ENCODE measurements at regions not wholly inside any gene's neighbourhood (a gene's known extent, or its start where the extent isn't known, plus 50 kb on each side); places are given as distances from the start of the nearest gene placed in this dataset.

DNA sequence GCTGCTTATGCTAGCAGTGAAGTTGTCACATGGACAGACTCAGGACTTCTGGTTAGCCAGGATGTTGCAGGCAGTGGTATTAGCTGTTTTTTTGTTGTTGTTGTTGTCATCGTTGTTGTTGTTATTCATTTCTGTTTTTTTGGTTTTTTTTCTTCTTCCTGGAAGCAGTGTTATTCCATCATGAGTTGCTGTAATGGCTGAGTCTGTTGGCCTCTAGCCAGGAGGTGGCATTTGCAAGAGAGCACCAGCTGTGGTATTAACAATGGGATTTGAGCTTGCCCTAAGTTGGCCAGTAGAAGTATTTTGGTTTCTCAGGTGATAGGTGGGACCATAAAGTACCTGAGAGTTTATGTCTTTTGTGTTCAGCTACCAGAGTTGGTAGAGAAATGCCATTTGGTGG lies 561.1 kb downstream of the KCTD16 start:
- H3K36me3 Mint-ChIP-seq (ENCODE audit: insufficient read depth): no peaks in the 10 kb centered on the region
- H3K9me3 Mint-ChIP-seq: peaks cover 23% of the 10 kb centered on the region

DNA sequence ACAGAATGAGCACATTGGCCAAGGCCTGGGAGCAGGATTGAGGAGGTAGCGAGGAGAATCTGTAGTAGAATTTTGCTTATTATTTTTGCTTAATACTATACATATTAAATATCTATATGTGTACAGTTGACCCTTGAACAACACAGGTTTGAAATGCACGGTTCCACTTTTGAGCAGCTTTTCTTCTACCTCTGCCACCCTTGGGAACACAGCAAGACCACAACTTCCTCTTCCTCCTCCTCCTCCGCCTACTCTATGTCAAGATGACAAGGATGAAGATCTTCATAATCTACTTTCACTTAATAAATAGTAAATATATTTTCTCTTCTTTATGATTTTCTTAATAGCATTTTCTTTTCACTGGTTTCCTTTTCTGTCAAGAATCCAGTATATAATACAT lies 541.4 kb downstream of the KCTD16 start:
- Mint-ChIP-seq H3K36me3 (ENCODE audit: insufficient read depth) (no peaks in the 10 kb centered on the region), H3K4me1 (ENCODE audit: low read depth) (peaks cover 1% of the 10 kb centered on the region), H3K9me3 (peaks cover 6% of the 10 kb centered on the region), H3K27me3 (ENCODE audit: low read depth) (no peaks in the 10 kb centered on the region), H3K4me3 (no peak overlapping the region)
- ATAC-seq (no peak), DNase-seq (no peak)

More for the DNA sequence above, 561.1 kb downstream of the KCTD16 start:
- DNase-seq: no peak
- Mint-ChIP-seq H3K4me3 (no peak overlapping the region), H3K27me3 (ENCODE audit: low read depth) (no peaks in the 10 kb centered on the region), H3K4me1 (ENCODE audit: low read depth) (no peaks in the 10 kb centered on the region)
- no peak for ATAC-seq

DNA sequence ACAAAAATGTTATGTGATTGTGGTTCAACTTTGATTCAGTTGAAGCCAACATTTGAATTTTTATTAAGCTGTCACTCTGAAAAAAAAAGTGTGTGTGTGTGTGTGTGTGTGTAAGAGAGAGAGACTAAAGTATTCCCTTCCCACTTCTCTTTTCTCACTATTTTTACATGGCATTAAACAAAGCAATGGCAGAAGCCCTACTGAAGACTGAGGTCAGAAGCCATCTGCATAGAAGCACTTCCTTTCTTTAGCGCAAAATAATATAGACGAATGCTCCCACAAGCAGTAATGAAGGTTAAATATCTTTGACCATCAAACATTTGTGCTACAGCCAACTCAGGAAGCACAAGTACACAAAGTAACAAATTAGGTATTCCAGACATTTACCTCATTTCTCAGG lies 540.5 kb downstream of the KCTD16 start:
- Mint-ChIP-seq H3K27me3 (ENCODE audit: low read depth) (no peaks in the 10 kb centered on the region), H3K4me3 (no peak overlapping the region), H3K4me1 (ENCODE audit: low read depth) (peaks cover 1% of the 10 kb centered on the region), H3K36me3 (ENCODE audit: insufficient read depth) (no peaks in the 10 kb centered on the region), H3K9me3 (peaks cover 6% of the 10 kb centered on the region)
- DNase-seq (no peak), ATAC-seq (no peak)

DNA sequence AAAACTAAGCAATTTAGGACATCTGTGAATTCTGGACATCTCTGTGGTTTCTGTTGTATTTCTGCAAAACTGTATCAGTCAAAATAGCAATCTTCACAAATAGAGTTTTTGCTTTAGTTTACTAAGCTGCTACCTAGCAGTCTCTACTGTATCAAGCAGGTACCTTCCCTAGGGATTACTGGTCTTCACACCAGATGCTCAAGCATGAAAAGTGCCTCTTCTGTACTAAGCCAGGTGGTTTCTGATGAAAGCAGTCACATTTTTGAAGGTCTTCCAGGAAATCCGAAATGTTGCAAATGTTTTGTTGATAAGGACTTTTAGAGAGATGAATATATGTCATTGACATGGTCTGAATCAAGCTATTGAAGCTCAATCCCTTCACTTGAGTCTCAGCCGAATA lies 540.0 kb downstream of the KCTD16 start:
- no peak for ATAC-seq
- Mint-ChIP-seq H3K9me3 (peaks cover 6% of the 10 kb centered on the region), H3K4me3 (no peak overlapping the region), H3K27me3 (ENCODE audit: low read depth) (no peaks in the 10 kb centered on the region), H3K36me3 (ENCODE audit: insufficient read depth) (no peaks in the 10 kb centered on the region), H3K4me1 (ENCODE audit: low read depth) (peaks cover 1% of the 10 kb centered on the region)
- no peak for DNase-seq

DNA sequence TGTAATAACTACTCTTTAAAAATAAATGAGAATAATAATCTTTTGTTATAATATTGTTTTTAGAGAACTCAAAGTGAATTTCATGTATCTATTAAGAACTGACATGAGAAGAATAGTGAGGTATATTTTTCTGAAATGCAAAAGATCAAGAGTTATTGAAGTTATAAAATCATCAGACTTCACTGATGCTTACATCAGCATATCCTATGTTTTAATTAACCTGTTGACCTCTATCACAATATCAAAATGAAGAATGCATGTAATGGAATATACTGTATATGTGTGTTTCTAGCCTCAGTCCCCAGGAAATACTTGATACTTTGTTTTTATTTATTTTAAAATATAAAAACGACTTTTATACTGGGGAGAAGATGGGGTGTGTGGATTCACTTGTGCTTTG lies 533.1 kb downstream of the KCTD16 start:
- ATAC-seq: no peak

DNA sequence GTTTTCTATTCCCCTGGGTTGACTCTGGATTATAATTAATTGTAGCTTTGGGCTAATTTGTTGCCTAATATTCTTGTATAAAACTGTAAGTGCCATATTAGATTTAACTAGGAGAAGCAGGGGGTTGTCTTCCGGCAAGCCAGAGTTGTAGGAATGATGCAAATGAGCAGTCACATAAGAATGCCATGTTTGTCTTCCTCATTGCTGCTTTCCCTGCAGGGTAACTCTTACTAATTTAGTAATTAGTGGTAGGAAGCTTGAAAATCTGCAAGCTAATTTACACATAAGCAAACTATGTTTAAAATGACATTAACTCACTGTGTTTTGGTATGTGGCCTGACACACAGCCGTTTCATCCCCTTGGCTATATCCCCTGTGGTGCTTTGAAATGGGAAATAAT lies 527.8 kb downstream of the KCTD16 start:
- Mint-ChIP-seq H3K27me3 (ENCODE audit: low read depth) (no peaks in the 10 kb centered on the region), H3K36me3 (ENCODE audit: insufficient read depth) (no peaks in the 10 kb centered on the region), H3K4me1 (ENCODE audit: low read depth) (no peaks in the 10 kb centered on the region), H3K9me3 (no peaks in the 10 kb centered on the region), H3K4me3 (no peak overlapping the region)
- ATAC-seq (no peak), DNase-seq (no peak)

More for the DNA sequence above, 533.1 kb downstream of the KCTD16 start:
- H3K36me3 Mint-ChIP-seq (ENCODE audit: insufficient read depth): no peaks in the 10 kb centered on the region
- no peaks in the 10 kb centered on the region for H3K27me3 Mint-ChIP-seq (ENCODE audit: low read depth)
- H3K9me3 Mint-ChIP-seq: no peaks in the 10 kb centered on the region
- no peak for DNase-seq
- H3K4me3 Mint-ChIP-seq: no peak overlapping the region
- H3K4me1 Mint-ChIP-seq (ENCODE audit: low read depth): no peaks in the 10 kb centered on the region

DNA sequence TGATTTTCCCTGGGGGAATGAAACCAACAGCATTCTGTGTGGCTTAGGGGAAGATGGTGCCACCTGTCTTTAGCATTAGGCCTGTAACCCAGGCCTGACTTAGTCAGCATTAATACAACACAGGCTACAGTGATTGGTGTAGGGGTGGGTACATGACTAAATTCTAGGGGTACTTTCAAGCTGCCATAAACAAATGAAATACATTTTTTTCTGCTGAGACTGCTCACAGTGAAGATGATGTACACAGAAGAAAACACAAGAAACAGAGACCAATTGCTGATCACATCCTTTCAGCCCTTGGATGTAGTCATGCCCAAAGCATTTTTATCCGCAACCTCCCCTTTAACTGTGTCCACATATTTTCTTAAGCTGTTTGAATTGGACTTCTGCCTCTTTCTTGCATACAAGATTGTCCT lies 527.2 kb downstream of the KCTD16 start:
- Mint-ChIP-seq H3K27me3 (ENCODE audit: low read depth) (no peaks in the 10 kb centered on the region), H3K36me3 (ENCODE audit: insufficient read depth) (no peaks in the 10 kb centered on the region), H3K4me1 (ENCODE audit: low read depth) (no peaks in the 10 kb centered on the region), H3K9me3 (no peaks in the 10 kb centered on the region), H3K4me3 (no peak overlapping the region)
- DNase-seq (no peak), ATAC-seq (no peak)

DNA sequence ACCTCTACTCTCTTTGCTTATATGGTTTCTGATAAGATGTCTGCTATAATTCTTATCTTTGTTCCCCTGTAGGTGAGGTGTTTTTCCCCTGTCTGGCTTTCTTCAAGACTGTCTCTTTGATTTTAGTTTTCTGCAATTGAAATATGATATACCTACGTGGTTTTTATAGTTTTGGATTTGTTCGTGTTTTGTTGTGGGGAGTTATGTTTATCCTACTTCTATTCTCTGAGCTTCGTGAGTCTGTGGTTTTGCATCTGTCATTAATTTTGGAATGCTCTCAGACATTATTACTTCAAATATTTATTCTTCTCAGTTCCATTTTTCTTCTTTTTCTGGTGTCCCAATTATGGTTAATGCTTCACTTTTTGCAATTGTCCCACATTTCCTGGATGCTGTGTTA lies 521.3 kb downstream of the KCTD16 start:
- no peak for DNase-seq
- Mint-ChIP-seq H3K9me3 (peaks cover 15% of the 10 kb centered on the region), H3K36me3 (ENCODE audit: insufficient read depth) (no peaks in the 10 kb centered on the region), H3K27me3 (ENCODE audit: low read depth) (no peaks in the 10 kb centered on the region), H3K4me3 (no peak overlapping the region), H3K4me1 (ENCODE audit: low read depth) (no peaks in the 10 kb centered on the region)
- ATAC-seq: no peak

DNA sequence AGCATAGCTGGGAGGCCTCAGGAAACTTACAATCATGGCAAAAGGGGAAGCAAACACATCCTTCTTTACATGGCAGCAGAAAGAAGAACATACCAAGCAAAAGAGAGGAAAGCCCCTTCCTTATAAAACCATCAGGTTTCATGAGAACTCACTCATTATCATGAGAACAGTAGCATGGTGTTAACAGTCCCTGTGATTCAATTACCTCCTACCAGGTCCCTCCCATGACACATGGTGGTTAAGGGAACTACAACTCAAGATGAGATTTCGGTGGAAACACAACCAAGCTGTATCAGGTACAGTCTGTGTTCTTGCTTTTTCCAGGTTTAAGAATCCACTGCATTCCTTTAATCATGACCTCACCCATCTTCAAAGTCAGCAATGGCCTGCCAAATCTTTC lies 514.2 kb downstream of the KCTD16 start:
- DNase-seq (no peak), ATAC-seq (no peak)
- H3K4me1 Mint-ChIP-seq (ENCODE audit: low read depth): no peaks in the 10 kb centered on the region
- no peaks in the 10 kb centered on the region for H3K27me3 Mint-ChIP-seq (ENCODE audit: low read depth)
- H3K9me3 Mint-ChIP-seq: peaks cover 25% of the 10 kb centered on the region
- H3K4me3 Mint-ChIP-seq: no peak overlapping the region
- no peaks in the 10 kb centered on the region for H3K36me3 Mint-ChIP-seq (ENCODE audit: insufficient read depth)

DNA sequence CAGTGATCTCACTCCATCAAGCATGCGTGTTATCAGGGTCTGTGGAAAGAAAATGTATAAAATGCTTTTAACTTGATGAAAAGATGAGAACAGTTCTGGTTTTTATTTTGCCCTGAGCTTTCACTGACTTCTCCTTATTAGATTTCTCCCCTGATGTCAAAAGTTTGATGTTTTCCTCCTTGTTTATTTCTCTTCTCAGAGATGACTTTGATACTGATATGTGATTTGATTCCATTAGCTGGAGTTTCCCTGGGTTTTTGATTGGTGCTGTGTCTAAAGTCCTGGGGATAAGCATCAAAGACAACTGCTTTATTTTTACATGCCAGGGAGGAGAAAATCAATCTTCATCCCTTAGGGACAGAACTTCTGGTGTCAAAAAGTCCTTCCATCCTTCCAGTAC lies 510.0 kb downstream of the KCTD16 start:
- H3K9me3 Mint-ChIP-seq: peaks cover 8% of the 10 kb centered on the region
- no peak overlapping the region for H3K4me3 Mint-ChIP-seq
- DNase-seq (no peak), ATAC-seq (no peak)
- no peaks in the 10 kb centered on the region for H3K27me3 Mint-ChIP-seq (ENCODE audit: low read depth)
- H3K4me1 Mint-ChIP-seq (ENCODE audit: low read depth): no peaks in the 10 kb centered on the region
- H3K36me3 Mint-ChIP-seq (ENCODE audit: insufficient read depth): no peaks in the 10 kb centered on the region

DNA sequence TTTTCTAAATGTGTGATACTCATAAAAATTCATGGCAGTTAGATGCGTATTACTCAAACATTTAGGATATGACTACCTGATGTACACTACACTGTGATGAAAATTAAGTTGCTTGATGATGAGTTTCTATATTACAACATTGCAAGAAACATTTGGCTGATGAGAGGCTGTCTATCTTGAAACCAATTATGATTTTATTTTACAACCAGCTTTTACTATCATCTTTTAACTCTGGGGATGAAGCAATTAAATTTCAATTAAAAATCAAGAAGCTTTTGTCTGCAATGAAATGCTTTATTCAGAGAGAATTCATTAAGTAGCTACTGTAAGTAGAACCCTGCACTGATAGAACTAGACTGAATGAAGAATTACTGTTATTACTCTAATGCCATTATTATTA lies 500.4 kb downstream of the KCTD16 start:
- no peak for DNase-seq
- Mint-ChIP-seq H3K27me3 (ENCODE audit: low read depth) (no peaks in the 10 kb centered on the region), H3K36me3 (ENCODE audit: insufficient read depth) (no peaks in the 10 kb centered on the region), H3K4me3 (no peak overlapping the region), H3K4me1 (ENCODE audit: low read depth) (no peaks in the 10 kb centered on the region), H3K9me3 (no peaks in the 10 kb centered on the region)
- ATAC-seq: no peak

DNA sequence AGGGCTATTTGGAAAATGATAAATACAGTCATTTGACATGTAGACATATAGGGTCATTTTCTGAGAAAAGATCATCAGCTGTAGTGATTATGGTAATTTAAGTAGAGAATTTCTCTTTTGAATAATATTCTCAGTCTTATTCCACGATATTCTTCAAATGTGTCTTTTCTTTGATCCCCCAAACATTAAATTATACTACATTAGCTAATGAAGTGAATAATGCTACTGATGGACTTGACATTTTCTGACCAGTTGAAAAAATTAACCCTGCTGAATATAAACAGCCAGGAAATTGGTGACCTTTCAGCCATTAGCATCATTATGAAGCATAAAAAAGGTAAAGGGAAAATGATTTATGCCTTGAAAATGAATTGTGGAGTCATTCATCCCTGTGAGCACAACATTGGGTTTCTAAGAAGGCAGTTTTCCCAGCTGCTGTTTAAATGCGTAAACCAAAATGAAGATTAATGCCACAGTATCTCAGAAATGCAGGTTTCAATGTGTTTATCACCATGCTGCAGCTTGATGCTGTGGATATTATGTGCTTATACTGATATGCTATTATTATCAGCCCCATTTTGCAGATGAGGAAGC lies 489.1 kb downstream of the KCTD16 start:
- Mint-ChIP-seq H3K36me3 (ENCODE audit: insufficient read depth) (no peaks in the 10 kb centered on the region), H3K4me3 (no peak overlapping the region), H3K4me1 (ENCODE audit: low read depth) (no peaks in the 10 kb centered on the region), H3K27me3 (ENCODE audit: low read depth) (no peaks in the 10 kb centered on the region), H3K9me3 (peaks cover 5% of the 10 kb centered on the region)
- ATAC-seq (no peak), DNase-seq (no peak)

DNA sequence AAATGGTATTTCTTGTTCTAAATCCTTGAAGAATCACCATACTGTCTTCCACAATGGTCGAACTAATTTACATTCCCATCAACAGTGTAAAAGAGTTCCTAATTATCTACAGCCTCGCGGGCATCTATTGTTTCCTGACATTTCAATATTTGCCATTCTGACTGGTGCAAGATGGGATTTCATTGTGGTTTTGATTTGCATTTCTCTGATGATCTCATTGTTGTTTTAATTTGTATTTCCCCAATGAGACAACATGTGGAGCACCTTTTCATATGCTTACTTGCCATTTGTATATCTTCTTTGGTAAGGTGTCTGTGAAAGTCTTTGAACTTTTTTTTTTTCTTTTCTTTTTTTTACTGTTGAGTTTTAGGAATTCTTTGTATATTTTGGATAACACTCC lies 473.6 kb downstream of the KCTD16 start:
- no peaks in the 10 kb centered on the region for H3K27me3 Mint-ChIP-seq (ENCODE audit: low read depth)

DNA sequence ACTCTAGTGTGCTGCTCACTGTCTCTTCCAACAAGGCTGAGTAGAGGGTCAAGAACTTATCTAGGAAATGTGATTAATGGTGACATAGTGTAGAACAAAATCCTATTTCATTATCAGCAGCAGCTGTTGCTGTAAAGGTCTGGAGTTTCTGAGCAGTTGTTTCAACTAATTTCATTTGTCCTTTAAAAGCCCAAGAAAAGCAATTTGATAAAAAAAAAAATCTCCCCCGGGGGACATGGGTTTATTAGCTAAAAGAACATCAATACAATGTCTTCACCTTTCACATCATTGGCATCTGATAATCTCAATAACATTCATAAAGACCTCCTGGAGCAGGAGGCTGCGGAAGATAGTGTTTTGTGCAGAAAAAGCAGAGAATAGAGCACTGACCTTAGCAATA lies 468.1 kb downstream of the KCTD16 start:
- DNase-seq (no peak), ATAC-seq (no peak)
- H3K27me3 Mint-ChIP-seq (ENCODE audit: low read depth): no peaks in the 10 kb centered on the region
- H3K36me3 Mint-ChIP-seq (ENCODE audit: insufficient read depth): no peaks in the 10 kb centered on the region
- no peaks in the 10 kb centered on the region for H3K4me1 Mint-ChIP-seq (ENCODE audit: low read depth)
- H3K9me3 Mint-ChIP-seq: peaks cover 10% of the 10 kb centered on the region
- no peak overlapping the region for H3K4me3 Mint-ChIP-seq

More for the DNA sequence above, 473.6 kb downstream of the KCTD16 start:
- H3K9me3 Mint-ChIP-seq: peaks cover 19% of the 10 kb centered on the region
- ATAC-seq: no peak
- no peaks in the 10 kb centered on the region for H3K4me1 Mint-ChIP-seq (ENCODE audit: low read depth)
- H3K4me3 Mint-ChIP-seq: no peak overlapping the region
- no peak for DNase-seq
- no peaks in the 10 kb centered on the region for H3K36me3 Mint-ChIP-seq (ENCODE audit: insufficient read depth)

DNA sequence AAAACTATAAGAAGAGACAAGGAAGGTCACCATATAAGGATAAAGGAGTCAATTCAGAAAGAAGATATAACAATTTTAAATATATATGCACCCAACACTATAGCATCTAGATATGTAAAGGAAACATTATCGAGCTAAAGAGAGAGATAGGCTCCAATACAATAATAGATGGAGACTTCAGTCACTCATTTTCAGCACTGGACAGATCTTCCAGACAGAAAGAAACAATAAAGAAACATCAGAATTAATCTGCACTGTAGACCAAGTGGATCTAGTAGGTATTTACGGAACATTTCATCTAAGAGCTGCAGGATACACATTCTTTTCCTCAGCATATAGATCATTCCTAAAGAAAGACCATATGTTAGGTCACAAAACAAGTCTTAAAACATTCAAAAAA lies 463.5 kb downstream of the KCTD16 start:
- no peak for DNase-seq
- H3K36me3 Mint-ChIP-seq (ENCODE audit: insufficient read depth): no peaks in the 10 kb centered on the region
- H3K4me3 Mint-ChIP-seq: no peak overlapping the region
- H3K9me3 Mint-ChIP-seq: peaks cover 21% of the 10 kb centered on the region
- no peak for ATAC-seq
- no peaks in the 10 kb centered on the region for H3K27me3 Mint-ChIP-seq (ENCODE audit: low read depth)
- no peaks in the 10 kb centered on the region for H3K4me1 Mint-ChIP-seq (ENCODE audit: low read depth)
